ENCODE measurements at regions not wholly inside any gene's neighbourhood (a gene's known extent, or its start where the extent isn't known, plus 50 kb on each side); places are given as distances from the start of the nearest gene placed in this dataset.
"Not testable (repeated sequence)": the region's sequence is repeated elsewhere in the genome, so short reads cannot be mapped to it uniquely, and the experiment has no call there.

- TF ChIP-seq CTCF (IDR thresholded peaks at IDR 0.05; ENCODE audit: insufficient read depth, low read depth, low read length, missing control alignments), result no peak
- no peak for DNase-seq (ENCODE audit: low read depth)
- no peak overlapping the region for H3K4me3 ChIP-seq (ENCODE audit: low read length)
These were observed 116.2 kb upstream of the KCNK1 start for GRCh38 chr1:233497679-233498078.

GRCh38 chr1:233500106-233500505, 113.8 kb upstream of the KCNK1 start:
- no peak for TF ChIP-seq CTCF (IDR thresholded peaks at IDR 0.05; ENCODE audit: insufficient read depth, low read depth, low read length, missing control alignments)
- DNase-seq (ENCODE audit: low read depth), result no peak

GRCh38 chr1:233503366-233503954, 110.4 kb upstream of the KCNK1 start:
- no peak for TF ChIP-seq CTCF (IDR thresholded peaks at IDR 0.05; ENCODE audit: insufficient read depth, low read depth, low read length, missing control alignments)
- DNase-seq (ENCODE audit: low read depth), result no peak
- no peak overlapping the region for H3K4me3 ChIP-seq (ENCODE audit: low read length)

More at GRCh38 chr1:233500106-233500505, 113.8 kb upstream of the KCNK1 start:
- no peak overlapping the region for H3K4me3 ChIP-seq (ENCODE audit: low read length)

GRCh38 chr1:233505130-233505529, 108.8 kb upstream of the KCNK1 start:
- no peak overlapping the region for H3K4me3 ChIP-seq (ENCODE audit: low read length)
- no peak for TF ChIP-seq CTCF (IDR thresholded peaks at IDR 0.05; ENCODE audit: insufficient read depth, low read depth, low read length, missing control alignments)
- no peak for DNase-seq (ENCODE audit: low read depth)

- H3K4me3 ChIP-seq (ENCODE audit: low read length); DNase-seq (ENCODE audit: low read depth): not testable (repeated sequence)
These were observed 108.0 kb upstream of the KCNK1 start for GRCh38 chr1:233505889-233506288.

GRCh38 chr1:233509526-233509925, 104.4 kb upstream of the KCNK1 start:
- no peak for DNase-seq (ENCODE audit: low read depth)
- no peak for TF ChIP-seq CTCF (IDR thresholded peaks at IDR 0.05; ENCODE audit: insufficient read depth, low read depth, low read length, missing control alignments)
- no peak overlapping the region for H3K4me3 ChIP-seq (ENCODE audit: low read length)

GRCh38 chr1:233512538-233512937, 101.4 kb upstream of the KCNK1 start:
- DNase-seq (ENCODE audit: low read depth), result no peak
- no peak overlapping the region for H3K4me3 ChIP-seq (ENCODE audit: low read length)
- no peak for TF ChIP-seq CTCF (IDR thresholded peaks at IDR 0.05; ENCODE audit: insufficient read depth, low read depth, low read length, missing control alignments)
